SH-SY5Y (cell line): ENCODE measurements at regions not wholly inside any gene's neighbourhood (a gene's known extent, or its start where the extent isn't known, plus 50 kb on each side); places are given as distances from the start of the nearest gene placed in this dataset.

ENCODE experiments used
- GATA2 ChIP-seq: IDR thresholded peaks from 2 replicates; pipeline ENCODE4 v1.6.1; 2011; ENCODE audit warnings: mild to moderate bottlenecking, low read depth, low read length
- GATA3 ChIP-seq: IDR thresholded peaks from 2 replicates; pipeline ENCODE4 v1.6.1; 2011; ENCODE audit warnings: low read depth, mild to moderate bottlenecking, low read length, moderate library complexity

- TF ChIP-seq GATA3 (no peak), GATA2 (no peak)
Measured at GRCh38 chr6:44560458-44561059, 173.1 kb downstream of the CDC5L start.

- TF ChIP-seq GATA3 (no peak), GATA2 (no peak)
Measured at GRCh38 chr6:44561060-44561623, 173.6 kb downstream of the CDC5L start.

- TF ChIP-seq GATA3 = no peak
- TF ChIP-seq GATA2 = no peak
Measured at GRCh38 chr6:44561832-44562665, 174.5 kb downstream of the CDC5L start.

- TF ChIP-seq GATA3 = no peak
- no peak for TF ChIP-seq GATA2
Measured at GRCh38 chr6:44563397-44563796, 175.9 kb downstream of the CDC5L start.

- TF ChIP-seq GATA2 (no peak), GATA3 (no peak)
Measured at GRCh38 chr6:44564906-44565524, 177.5 kb downstream of the CDC5L start.

- TF ChIP-seq GATA2 (no peak), GATA3 (no peak)
Measured at GRCh38 chr6:44567406-44567805, 179.9 kb downstream of the CDC5L start.

- TF ChIP-seq GATA2 (no peak), GATA3 (no peak)
Measured at GRCh38 chr6:44569131-44569530, 181.6 kb downstream of the CDC5L start.

GRCh38 chr6:44569931-44570385 is 182.5 kb downstream of the CDC5L start:
- TF ChIP-seq GATA2 (no peak), GATA3 (no peak)

GRCh38 chr6:44571510-44571909 is 184.0 kb downstream of the CDC5L start:
- TF ChIP-seq GATA3 (no peak), GATA2 (no peak)

GRCh38 chr6:44572346-44572745 is 184.8 kb downstream of the CDC5L start:
- TF ChIP-seq GATA2 = no peak
- TF ChIP-seq GATA3 = no peak

GRCh38 chr6:44575644-44576043 is 188.1 kb downstream of the CDC5L start:
- no peak for TF ChIP-seq GATA3
- TF ChIP-seq GATA2 = no peak

- no peak for TF ChIP-seq GATA2
- TF ChIP-seq GATA3 = no peak
Measured at GRCh38 chr6:44576132-44576631, 188.7 kb downstream of the CDC5L start.

- TF ChIP-seq GATA3 (no peak), GATA2 (no peak)
Measured at GRCh38 chr6:44580901-44581300, 193.4 kb downstream of the CDC5L start.

GRCh38 chr6:44582930-44583329 is 195.4 kb downstream of the CDC5L start:
- TF ChIP-seq GATA2 (no peak), GATA3 (no peak)
